Urinary bladder (tissue), 3 donors: ENCODE measurements at regions not wholly inside any gene's neighbourhood (a gene's known extent, or its start where the extent isn't known, plus 50 kb on each side); places are given as distances from the start of the nearest gene placed in this dataset.
"Not testable (repeated sequence)": the region's sequence is repeated elsewhere in the genome, so short reads cannot be mapped to it uniquely, and the experiment has no call there.

Experiments used
- DNase-seq: peaks from one replicate; pipeline ENCODE4 v3.0.0-alpha.2; 2015; ENCODE audit errors: extremely low spot score
- H3K27ac ChIP-seq: one replicate; pipeline ENCODE4 v1.5.1; 2013; ENCODE audit warnings: low read depth, mild to moderate bottlenecking, moderate library complexity
- H3K36me3 ChIP-seq: one replicate; pipeline ENCODE4 v1.6.1; 2013; ENCODE audit warnings: mild to moderate bottlenecking, moderate library complexity; ENCODE audit not compliant: insufficient read depth
- H3K4me1 ChIP-seq: one replicate; pipeline ENCODE4 v1.6.1; 2013; ENCODE audit warnings: mild to moderate bottlenecking, moderate library complexity; ENCODE audit not compliant: insufficient read depth
- H3K4me3 ChIP-seq: one replicate; pipeline ENCODE4 v1.5.1; 2013; ENCODE audit warnings: low read depth, low read length
- WGBS: extraction: QIAGEN DNeasy Blood & Tissue Kit; methylation state at CpG from one replicate; pipeline ENCODE4 v1.1.7; 2013; 5-methylcytosine and 5-hydroxymethylcytosine counted together
- donor health status: healthy with polysubstance abuse.
- donor health status: healthy.

DNA sequence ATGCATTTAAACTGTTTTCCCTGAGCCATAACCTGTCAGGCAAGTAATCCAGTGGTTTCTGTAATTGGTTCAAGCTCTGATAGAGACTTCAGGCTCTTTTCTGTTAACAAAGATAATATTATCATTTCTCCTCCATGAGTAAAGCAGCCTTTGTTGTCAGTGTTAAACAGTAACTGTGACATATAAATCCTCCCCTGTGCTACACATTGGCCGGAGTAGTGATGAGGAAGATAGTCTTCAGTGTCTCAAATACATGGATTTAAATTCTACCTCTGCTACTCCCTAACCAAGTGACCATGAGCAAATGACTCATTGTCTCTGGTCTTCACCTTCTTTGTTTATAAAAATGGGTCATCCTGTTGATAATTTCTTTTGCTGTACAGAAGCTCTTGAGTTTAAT, 615.5 kb upstream of the CHD1 start:
- H3K36me3 ChIP-seq, result no peaks in the 10 kb centered on the region
- H3K4me3 ChIP-seq, result no peak overlapping the region
- WGBS, result 36% methylated on average over 1 of the region's 1 CpG
- H3K4me1 ChIP-seq, result no peaks in the 10 kb centered on the region
- H3K27ac ChIP-seq, result no peak overlapping the region
- DNase-seq, result no peak

DNA sequence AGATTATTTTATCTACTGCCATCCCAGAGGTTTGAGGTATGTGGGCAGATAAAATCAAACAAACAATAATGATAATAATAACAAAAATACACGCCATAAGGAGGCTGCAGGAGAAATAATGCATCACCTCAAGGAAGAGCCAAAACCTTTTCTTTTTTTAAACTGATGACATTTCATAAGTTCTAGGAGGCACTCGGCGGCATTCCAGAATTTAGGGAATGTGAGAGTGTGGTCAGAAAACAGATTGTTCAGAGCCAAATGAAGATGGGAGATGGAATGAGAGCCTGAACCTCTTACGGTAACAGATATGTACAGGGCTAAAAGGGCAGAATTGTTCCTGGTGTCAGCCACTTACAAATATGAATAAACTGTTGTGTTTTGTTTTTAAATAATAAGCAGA, 615.0 kb upstream of the CHD1 start:
- H3K36me3 ChIP-seq, result no peaks in the 10 kb centered on the region
- no peak for DNase-seq
- WGBS, result 39% methylated on average over 4 of the region's 4 CpGs
- no peak overlapping the region for H3K4me3 ChIP-seq
- no peaks in the 10 kb centered on the region for H3K4me1 ChIP-seq
- H3K27ac ChIP-seq, result no peak overlapping the region

DNA sequence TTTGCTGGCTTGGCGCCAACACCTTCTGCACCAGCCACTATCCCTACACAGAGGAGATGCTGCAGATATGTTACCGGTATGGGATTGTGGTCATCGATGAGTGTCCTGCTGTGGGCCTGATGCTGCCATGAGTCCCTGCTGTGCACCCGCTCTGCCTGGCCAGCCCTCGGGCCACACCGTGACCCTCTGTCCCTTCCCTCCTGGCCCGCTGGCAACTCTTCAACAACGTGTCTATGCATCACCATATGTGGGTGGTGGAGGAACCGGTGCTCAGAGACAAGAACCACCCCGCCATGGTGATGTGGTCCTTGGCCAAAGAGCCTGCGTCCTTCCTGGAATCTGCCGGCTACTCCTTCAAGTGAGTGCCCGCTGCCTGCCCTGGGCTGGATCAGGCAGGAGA, 605.4 kb upstream of the CHD1 start:
- not testable (repeated sequence) for H3K27ac ChIP-seq, DNase-seq, H3K4me3 ChIP-seq, H3K36me3 ChIP-seq, H3K4me1 ChIP-seq
- 96% methylated on average over 13 of the region's 13 CpGs for WGBS

DNA sequence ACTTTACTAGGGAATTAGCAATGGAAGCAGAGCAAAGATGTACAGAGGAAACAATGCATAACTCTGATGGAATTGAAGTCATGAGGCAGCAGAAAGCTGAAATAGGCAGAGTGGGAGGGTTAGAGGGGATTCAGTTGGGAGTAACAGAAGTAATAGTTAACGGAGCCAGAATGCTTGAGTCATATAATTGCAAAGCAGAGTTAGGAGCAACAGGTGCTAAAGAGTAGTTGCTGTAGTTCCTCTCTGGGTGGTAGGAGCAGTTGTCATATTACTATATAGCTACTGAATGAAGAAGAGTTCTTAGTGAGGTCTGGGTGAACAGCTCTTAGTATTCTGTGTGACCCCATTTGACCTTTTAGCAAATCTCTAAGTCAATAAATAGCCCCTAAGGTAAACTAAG, 592.9 kb upstream of the CHD1 start:
- H3K36me3 ChIP-seq, H3K27ac ChIP-seq, H3K4me3 ChIP-seq, DNase-seq, H3K4me1 ChIP-seq: not testable (repeated sequence)
- WGBS, result 69% methylated on average over 1 of the region's 1 CpG

DNA sequence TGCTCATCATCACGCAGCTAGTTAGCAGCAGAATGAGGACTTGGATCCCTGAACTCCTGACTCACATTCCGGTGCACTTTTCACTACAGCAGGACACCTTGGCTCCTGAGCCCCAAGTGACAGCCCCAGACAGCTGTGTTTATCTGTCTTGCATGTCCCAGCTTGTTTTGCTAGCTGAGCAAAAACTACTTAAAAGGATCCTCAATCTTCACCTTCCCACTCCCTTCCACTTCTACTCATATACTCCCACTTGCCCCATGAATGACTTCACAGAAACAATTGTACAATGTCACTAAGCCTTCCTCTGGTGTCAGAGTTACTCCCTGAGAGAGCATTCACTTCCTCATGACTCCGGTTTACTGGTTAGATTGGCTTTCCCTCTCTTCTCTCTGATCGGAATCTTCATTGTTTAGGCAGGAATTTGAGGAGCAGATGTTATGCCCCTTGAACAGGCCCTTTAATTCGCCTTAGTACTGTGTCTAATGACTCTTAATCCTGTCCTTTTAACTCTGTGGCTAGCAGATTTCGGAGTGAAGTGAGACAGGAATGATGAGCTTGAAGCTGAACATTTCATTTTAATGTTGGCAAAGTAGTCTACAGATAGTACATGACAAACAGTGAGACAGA, 587.2 kb upstream of the CHD1 start:
- not testable (repeated sequence) for H3K27ac ChIP-seq, H3K4me3 ChIP-seq, H3K36me3 ChIP-seq, DNase-seq, H3K4me1 ChIP-seq
- 53% methylated on average over 6 of the region's 6 CpGs for WGBS

DNA sequence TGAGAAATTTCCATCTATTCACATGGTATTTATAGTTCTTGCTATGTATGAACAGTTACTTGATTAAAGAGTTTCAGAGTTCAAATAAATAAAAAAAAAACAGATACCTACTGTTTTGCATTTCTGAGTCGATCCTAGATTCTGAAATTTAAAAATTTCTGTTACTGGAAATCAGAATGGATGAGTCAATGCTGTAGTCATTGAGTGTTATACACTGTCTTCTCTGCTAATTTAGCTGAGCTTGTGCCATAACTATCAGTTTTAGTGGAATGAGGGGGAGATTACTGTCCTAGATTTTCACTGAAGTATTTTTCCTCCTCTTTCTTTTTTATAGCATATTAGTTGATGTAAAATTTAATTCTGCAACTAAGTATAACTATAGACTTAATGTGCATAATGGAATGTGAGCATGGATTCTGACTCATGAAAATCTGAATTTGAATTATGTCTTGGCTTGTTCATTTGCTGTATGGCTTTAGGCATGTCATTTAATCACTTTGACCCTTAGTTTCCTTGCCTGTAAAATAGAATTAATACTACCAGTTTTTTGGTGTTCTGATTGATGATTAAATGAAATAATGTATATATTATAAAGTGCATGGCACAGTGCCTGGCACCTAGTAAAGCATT, 581.5 kb upstream of the CHD1 start:
- not testable (repeated sequence) for DNase-seq, H3K27ac ChIP-seq, H3K36me3 ChIP-seq, H3K4me1 ChIP-seq, H3K4me3 ChIP-seq
- WGBS, result 83% methylated on average over 1 of the region's 1 CpG

DNA sequence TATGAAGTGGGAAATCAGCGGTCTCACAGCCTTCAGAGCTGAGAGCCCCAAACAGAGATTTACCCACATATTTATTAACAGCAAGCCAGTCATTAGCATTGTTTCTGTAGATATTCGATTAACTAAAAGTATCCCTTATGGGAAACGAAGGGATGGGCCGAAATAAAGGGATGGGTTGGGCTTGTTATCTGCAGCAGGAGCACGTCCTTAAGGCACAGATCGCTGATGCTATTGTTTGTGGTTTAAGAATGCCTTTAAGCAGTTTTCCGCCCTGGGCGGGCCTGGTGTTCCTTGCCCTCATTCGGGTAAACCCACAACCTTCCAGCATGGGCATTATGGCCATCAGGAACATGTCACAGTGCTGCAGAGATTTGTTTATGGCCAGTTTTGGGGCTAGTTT, 580.3 kb upstream of the CHD1 start:
- H3K36me3 ChIP-seq, H3K4me3 ChIP-seq, DNase-seq, H3K27ac ChIP-seq, H3K4me1 ChIP-seq: not testable (repeated sequence)
- whole genome bisulfite sequencing, result 85% methylated on average over 9 of the region's 9 CpGs

DNA sequence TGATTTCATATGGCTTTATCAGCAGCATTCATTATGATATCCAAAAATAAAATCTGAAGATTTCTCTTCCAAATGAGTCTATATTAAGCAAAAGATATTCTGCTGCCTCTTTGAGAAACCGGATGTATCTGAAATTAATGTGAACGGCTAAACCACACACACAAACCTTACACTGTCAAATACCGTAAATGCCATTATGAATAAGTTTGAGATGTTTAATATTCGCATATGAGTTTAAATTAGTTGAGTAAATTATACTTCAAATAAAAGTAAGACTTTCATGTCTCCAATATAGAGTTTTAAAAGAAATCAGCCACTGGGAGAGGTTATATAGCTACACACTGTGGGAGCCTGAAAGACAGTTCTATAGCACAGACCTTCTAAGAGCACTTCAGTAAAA, 566.6 kb upstream of the CHD1 start:
- H3K27ac ChIP-seq, DNase-seq, H3K4me1 ChIP-seq, H3K4me3 ChIP-seq, H3K36me3 ChIP-seq: not testable (repeated sequence)
- WGBS, result 87% methylated on average over 4 of the region's 4 CpGs

DNA sequence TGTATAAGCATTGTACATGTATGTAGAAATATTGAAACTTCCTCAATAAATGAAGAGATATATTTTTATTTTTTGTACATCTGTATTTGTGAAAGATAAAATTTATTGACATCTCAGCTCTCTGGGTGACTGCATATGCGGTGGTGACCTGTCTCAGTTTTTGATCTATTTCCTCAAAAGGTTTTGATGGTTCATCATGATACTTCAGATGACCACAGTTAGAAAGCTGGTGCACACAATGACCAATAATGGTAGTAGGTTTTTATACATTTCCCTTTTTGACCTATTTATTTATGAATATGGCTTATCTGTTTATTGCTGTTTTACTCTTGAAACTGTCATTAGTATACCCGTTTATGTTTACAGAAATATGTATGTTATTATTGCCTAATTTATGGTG, 549.6 kb upstream of the CHD1 start:
- DNase-seq, H3K36me3 ChIP-seq: not testable (repeated sequence)
- WGBS, result 85% methylated on average over 2 of the region's 2 CpGs

DNA sequence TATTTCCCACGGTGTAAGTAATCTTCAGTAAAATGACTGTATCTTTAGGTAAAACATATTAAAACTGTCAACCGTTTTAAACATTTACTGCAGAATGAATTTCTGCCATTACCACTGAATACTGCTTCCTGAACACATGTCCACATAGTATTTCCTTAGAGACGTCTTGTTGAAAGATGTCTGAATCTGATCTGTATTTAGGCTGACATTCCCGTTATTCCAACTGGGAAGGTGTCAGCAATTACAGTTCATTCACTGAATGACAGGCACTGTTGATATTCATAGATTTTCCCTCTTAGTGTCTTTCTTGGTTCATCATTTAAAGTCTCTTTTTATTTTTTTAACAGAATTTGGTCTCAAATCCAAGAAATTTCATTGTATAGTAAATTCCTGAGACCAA, 544.5 kb upstream of the CHD1 start:
- DNase-seq, result not testable (repeated sequence)

More for the DNA sequence above, 549.6 kb upstream of the CHD1 start:
- H3K4me1 ChIP-seq, H3K4me3 ChIP-seq, H3K27ac ChIP-seq: not testable (repeated sequence)

DNA sequence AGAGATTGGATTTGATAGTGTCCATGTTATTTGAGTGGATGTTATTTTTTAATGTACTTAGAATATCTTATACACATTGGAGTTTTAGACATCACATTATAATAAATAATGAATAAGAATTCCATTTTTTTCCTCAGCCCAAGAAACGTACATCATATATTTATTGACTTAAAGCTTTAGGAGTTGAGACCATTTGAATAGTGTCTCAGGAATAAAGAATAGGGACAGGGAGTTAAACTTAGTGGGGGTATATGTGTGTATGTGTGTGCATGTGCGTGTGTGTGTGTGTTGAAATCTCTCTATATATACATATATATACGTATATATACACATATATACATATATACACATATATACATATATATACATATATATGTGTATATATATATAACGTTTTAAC, 542.9 kb upstream of the CHD1 start:
- H3K4me3 ChIP-seq, H3K4me1 ChIP-seq, H3K36me3 ChIP-seq, DNase-seq, H3K27ac ChIP-seq: not testable (repeated sequence)
- WGBS, result 80% methylated on average over 4 of the region's 4 CpGs

More for the DNA sequence above, 544.5 kb upstream of the CHD1 start:
- not testable (repeated sequence) for H3K36me3 ChIP-seq, H3K4me3 ChIP-seq, H3K4me1 ChIP-seq, H3K27ac ChIP-seq
- WGBS, result 36% methylated on average over 4 of the region's 4 CpGs

DNA sequence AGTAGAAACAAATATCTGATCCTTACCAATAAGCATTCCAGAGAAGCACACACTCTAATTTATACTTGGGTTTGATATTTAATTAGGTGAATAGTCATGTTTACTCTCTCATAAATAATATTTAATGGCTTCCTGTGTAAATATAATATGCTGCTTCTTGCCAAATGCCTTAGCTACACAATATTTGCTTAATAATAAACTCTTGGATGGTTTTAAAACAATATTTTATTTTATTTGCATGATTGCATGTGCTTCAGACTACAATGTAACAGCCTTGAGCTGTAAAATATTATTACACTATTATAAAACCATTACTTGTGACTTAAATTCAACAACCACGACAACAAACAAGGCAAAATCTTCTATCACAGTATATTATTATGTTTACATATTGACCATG, 542.4 kb upstream of the CHD1 start:
- H3K27ac ChIP-seq, DNase-seq, H3K36me3 ChIP-seq, H3K4me1 ChIP-seq, H3K4me3 ChIP-seq: not testable (repeated sequence)
- WGBS, result 59% methylated on average over 1 of the region's 1 CpG

DNA sequence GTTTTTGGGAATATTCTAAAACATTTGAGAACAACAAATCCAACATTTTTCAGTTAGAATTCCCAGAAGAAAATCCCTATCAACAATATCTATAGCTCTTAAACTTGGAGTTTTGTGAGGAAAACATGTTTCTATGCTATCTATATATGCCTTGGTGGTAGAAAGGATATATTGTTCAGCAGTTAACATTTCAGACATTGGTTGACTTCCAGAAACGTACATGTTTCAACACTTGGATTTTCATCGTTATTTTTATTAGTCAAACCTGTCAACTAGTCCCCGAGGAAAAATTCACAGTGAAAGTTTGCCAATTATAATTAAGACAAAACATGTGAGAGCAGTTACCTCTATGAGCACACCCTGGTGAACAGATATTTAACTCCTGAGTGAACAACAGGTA, 541.8 kb upstream of the CHD1 start:
- H3K4me1 ChIP-seq, H3K36me3 ChIP-seq, H3K4me3 ChIP-seq, DNase-seq, H3K27ac ChIP-seq: not testable (repeated sequence)
- WGBS, result 21% methylated on average over 3 of the region's 3 CpGs

DNA sequence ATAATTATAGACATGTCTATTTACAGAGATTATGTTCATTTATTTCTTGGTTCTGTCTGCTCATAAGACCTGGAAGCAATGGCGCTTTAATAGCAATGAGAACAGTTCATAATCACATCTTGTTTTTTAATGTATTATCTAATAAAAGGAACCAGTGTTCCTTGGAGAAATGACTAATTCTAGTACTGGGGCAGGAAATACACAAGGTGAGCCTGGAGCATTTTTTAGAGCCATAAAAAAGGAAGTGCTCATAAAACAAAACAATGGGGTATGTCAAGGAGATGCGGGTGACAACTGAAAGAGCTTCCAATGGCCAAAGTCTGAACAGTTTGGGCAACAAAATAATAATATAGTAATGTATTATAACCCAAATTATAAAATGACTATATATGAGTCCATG, 531.9 kb upstream of the CHD1 start:
- WGBS, result 73% methylated on average over 2 of the region's 2 CpGs
- Histone ChIP-seq H3K36me3 (no peaks in the 10 kb centered on the region), H3K27ac (no peak overlapping the region), H3K4me3 (no peak overlapping the region), H3K4me1 (no peaks in the 10 kb centered on the region)
- DNase-seq, result no peak

DNA sequence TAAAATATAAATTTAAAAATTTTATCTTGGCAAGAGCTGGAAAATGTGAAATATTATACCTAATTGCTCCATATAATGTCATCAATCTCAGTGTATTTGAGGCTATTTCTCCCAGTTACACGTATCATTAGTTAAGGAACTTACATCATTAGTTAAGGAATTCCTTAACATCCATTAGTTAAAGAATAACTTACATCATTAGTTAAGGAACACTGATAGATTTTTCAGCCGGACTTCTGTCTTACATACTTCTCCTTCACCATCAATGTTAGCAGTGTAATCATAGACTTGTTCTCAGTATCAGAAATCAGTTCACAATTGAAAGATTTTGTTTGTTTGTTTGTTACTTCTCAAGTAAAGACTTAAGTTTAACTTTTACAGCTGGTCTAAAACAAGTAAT, 524.4 kb upstream of the CHD1 start:
- Histone ChIP-seq H3K4me3 (no peak overlapping the region), H3K36me3 (no peaks in the 10 kb centered on the region), H3K27ac (no peak overlapping the region), H3K4me1 (no peaks in the 10 kb centered on the region)
- no peak for DNase-seq
- 85% methylated on average over 2 of the region's 2 CpGs for WGBS
